Astrocyte (in vitro differentiated cells and primary cell): ENCODE measurements at regions not wholly inside any gene's neighbourhood (a gene's known extent, or its start where the extent isn't known, plus 50 kb on each side); places are given as distances from the start of the nearest gene placed in this dataset.

Source experiments
- DNase-seq: peaks from one replicate; pipeline ENCODE4 v3.0.0-alpha.2; 2010; ENCODE audit warnings: low read depth
- FAIRE-seq: peaks from 2 replicates; lab custom pipeline; 2011; peaks lifted over from hg19 to GRCh38; lab: Jason Lieb, UNC
- H2AFZ ChIP-seq: 2 replicates; pipeline ENCODE4 v1.6.0; 2012; ENCODE audit warnings: low read depth, low read length, inconsistent platforms
- H3K27ac ChIP-seq: 2 replicates; pipeline ENCODE4 v1.5.1; 2011; ENCODE audit warnings: low read depth, low read length, inconsistent platforms
- H3K27me3 ChIP-seq: 2 replicates; pipeline ENCODE4 v1.6.0; 2011; ENCODE audit warnings: low read length, inconsistent platforms; ENCODE audit not compliant: insufficient read depth
- H3K36me3 ChIP-seq: 2 replicates; pipeline ENCODE4 v1.5.1; 2011; ENCODE audit warnings: low read length, inconsistent platforms; ENCODE audit not compliant: insufficient read depth
- H3K4me1 ChIP-seq: 2 replicates; pipeline ENCODE4 v1.5.1; 2011; ENCODE audit warnings: low read length, inconsistent platforms; ENCODE audit not compliant: insufficient read depth
- H3K4me2 ChIP-seq: 2 replicates; pipeline ENCODE4 v1.6.0; 2012; ENCODE audit warnings: low read length, inconsistent platforms
- H3K4me3 ChIP-seq: 2 replicates; pipeline ENCODE4 v1.5.1; 2011; ENCODE audit warnings: low read depth, mild to moderate bottlenecking, low read length, inconsistent platforms; ENCODE audit not compliant: insufficient read depth
- H3K79me2 ChIP-seq: 2 replicates; pipeline ENCODE4 v1.6.0; 2012; ENCODE audit warnings: mild to moderate bottlenecking, low read length, inconsistent platforms; ENCODE audit not compliant: insufficient read depth
- H3K9ac ChIP-seq: 2 replicates; pipeline ENCODE4 v1.6.0; 2012; ENCODE audit warnings: mild to moderate bottlenecking, low read length, inconsistent platforms
- H3K9me3 ChIP-seq: 2 replicates; pipeline ENCODE4 v1.5.1; 2012; ENCODE audit warnings: low read depth, mild to moderate bottlenecking, low read length, inconsistent platforms; ENCODE audit not compliant: insufficient read depth
- H4K20me1 ChIP-seq: 2 replicates; pipeline ENCODE4 v1.6.0; 2012; ENCODE audit warnings: low read length, inconsistent platforms; ENCODE audit not compliant: insufficient read depth
- H3K27ac Mint-ChIP-seq: one replicate; pipeline ENCODE4 v1.8.0; 2021; ENCODE audit warnings: mild to moderate bottlenecking, mixed read lengths; ENCODE audit not compliant: unreplicated experiment
- H3K27me3 Mint-ChIP-seq: one replicate; pipeline ENCODE4 v1.8.0; 2021; ENCODE audit warnings: low read depth, mixed read lengths; ENCODE audit not compliant: unreplicated experiment
- H3K36me3 Mint-ChIP-seq: one replicate; pipeline ENCODE4 v1.8.0; 2021; ENCODE audit warnings: low read depth, mixed read lengths; ENCODE audit not compliant: unreplicated experiment
- H3K4me1 Mint-ChIP-seq: one replicate; pipeline ENCODE4 v1.8.0; 2021; ENCODE audit warnings: low read depth, mixed read lengths; ENCODE audit not compliant: unreplicated experiment
- H3K4me3 Mint-ChIP-seq: one replicate; pipeline ENCODE4 v1.8.0; 2021; ENCODE audit warnings: mild to moderate bottlenecking, moderate library complexity, mixed read lengths; ENCODE audit not compliant: unreplicated experiment
- H3K9me3 Mint-ChIP-seq: one replicate; pipeline ENCODE4 v1.8.0; 2021; ENCODE audit warnings: mild to moderate bottlenecking, mixed read lengths; ENCODE audit not compliant: unreplicated experiment
- EZH2 ChIP-seq: IDR thresholded peaks from 2 replicates; pipeline ENCODE4 v1.6.1; 2012; ENCODE audit warnings: mild to moderate bottlenecking, low read length, inconsistent platforms; ENCODE audit not compliant: insufficient read depth
- TF ChIP-seq, protein P1 (sequence below): IDR thresholded peaks from 2 replicates; pipeline ENCODE4 v1.5.1; 2011; ENCODE audit warnings: low read depth, mild to moderate bottlenecking, inconsistent platforms, low read length, moderate library complexity; ENCODE audit not compliant: insufficient read depth

DNA sequence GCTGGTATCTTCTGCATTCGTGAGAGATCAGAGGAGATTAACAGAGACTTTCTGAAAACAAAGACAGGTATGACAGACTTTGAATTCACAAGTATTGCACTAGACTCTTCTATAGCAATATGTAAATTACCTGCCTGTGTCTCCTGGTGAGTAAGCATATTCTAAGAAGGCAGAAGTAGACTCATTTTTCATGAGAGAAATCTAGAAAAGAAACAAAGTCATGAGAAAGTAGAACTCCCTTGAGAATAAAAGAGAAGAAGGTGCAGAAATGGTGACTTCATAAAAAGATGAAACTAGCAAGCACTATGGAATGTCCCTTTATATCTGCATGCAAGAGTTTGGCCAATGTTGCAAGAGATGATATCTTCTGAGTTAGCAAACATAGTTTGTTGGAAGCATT lies 419.8 kb downstream of the DMRT2 start:
- no peak overlapping the region for H3K27ac ChIP-seq
- H3K4me3 Mint-ChIP-seq: no peak overlapping the region

DNA sequence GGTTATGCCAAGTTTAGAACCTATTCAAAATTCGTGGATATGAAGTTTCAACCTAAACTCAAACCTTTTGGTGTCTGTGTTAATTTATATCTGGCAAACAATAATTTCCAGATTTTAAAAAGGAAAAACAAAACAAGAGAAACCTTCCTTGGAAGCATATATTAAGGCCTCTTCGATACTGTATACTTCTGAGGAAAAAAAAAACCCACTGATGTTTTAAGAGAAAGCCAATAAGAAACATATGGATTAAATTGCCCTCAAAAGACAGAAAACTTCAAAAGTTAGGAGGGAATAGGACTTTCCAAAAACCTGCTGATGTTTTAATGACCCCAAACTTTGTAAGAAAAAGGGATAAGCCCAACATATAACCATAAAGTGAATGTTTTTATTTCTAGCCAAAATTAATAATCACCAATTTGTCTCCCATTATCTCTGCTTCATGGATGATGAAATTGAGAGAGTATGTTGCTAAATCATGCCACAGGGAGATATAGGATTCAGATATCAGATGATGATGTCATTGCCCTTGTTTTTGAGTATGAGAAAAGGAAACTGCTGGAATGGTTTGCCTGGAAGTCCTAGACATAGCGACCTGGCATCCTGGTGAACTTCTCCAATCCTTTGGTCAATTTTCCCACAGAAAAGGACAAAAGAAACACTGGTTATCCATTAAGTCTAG lies 423.9 kb downstream of the DMRT2 start:
- DNase-seq (no peak), FAIRE-seq (no peak)
- Histone ChIP-seq H3K4me2 (no peak overlapping the region), H3K9ac (no peak overlapping the region), H3K27me3 (no peaks in the 10 kb centered on the region), H4K20me1 (no peaks in the 10 kb centered on the region), H3K9me3 (no peaks in the 10 kb centered on the region), H3K4me3 (no peak overlapping the region), H2AFZ (no peak overlapping the region), H3K36me3 (no peaks in the 10 kb centered on the region), H3K4me1 (no peaks in the 10 kb centered on the region), H3K27ac (no peak overlapping the region), H3K79me2 (no peaks in the 10 kb centered on the region)
- no peak overlapping the region for H3K27ac Mint-ChIP-seq
- peaks cover 3% of the 10 kb centered on the region for H3K4me1 Mint-ChIP-seq
- H3K27me3 Mint-ChIP-seq: no peaks in the 10 kb centered on the region
- H3K9me3 Mint-ChIP-seq: peaks cover 2% of the 10 kb centered on the region
- no peaks in the 10 kb centered on the region for H3K36me3 Mint-ChIP-seq
- H3K4me3 Mint-ChIP-seq: no peak overlapping the region
- TF ChIP-seq, protein P1, sequence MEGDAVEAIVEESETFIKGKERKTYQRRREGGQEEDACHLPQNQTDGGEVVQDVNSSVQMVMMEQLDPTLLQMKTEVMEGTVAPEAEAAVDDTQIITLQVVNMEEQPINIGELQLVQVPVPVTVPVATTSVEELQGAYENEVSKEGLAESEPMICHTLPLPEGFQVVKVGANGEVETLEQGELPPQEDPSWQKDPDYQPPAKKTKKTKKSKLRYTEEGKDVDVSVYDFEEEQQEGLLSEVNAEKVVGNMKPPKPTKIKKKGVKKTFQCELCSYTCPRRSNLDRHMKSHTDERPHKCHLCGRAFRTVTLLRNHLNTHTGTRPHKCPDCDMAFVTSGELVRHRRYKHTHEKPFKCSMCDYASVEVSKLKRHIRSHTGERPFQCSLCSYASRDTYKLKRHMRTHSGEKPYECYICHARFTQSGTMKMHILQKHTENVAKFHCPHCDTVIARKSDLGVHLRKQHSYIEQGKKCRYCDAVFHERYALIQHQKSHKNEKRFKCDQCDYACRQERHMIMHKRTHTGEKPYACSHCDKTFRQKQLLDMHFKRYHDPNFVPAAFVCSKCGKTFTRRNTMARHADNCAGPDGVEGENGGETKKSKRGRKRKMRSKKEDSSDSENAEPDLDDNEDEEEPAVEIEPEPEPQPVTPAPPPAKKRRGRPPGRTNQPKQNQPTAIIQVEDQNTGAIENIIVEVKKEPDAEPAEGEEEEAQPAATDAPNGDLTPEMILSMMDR: no peak
- TF ChIP-seq EZH2: no peak

More for the DNA sequence above, 419.8 kb downstream of the DMRT2 start:
- Mint-ChIP-seq H3K27ac (no peak overlapping the region), H3K27me3 (no peaks in the 10 kb centered on the region), H3K4me1 (peaks cover 3% of the 10 kb centered on the region), H3K36me3 (no peaks in the 10 kb centered on the region), H3K9me3 (peaks cover 2% of the 10 kb centered on the region)
- TF ChIP-seq EZH2: no peak
- TF ChIP-seq, protein P1: no peak
- no peak overlapping the region for H3K4me3 ChIP-seq
- H3K4me1 ChIP-seq: no peaks in the 10 kb centered on the region
- H3K36me3 ChIP-seq: no peaks in the 10 kb centered on the region
- no peak overlapping the region for H3K9ac ChIP-seq
- H3K9me3 ChIP-seq: peaks cover 5% of the 10 kb centered on the region
- H3K4me2 ChIP-seq: no peak overlapping the region
- no peak for DNase-seq
- no peaks in the 10 kb centered on the region for H3K79me2 ChIP-seq
- no peak for FAIRE-seq
- no peak overlapping the region for H2AFZ ChIP-seq
- no peaks in the 10 kb centered on the region for H4K20me1 ChIP-seq
- no peaks in the 10 kb centered on the region for H3K27me3 ChIP-seq

DNA sequence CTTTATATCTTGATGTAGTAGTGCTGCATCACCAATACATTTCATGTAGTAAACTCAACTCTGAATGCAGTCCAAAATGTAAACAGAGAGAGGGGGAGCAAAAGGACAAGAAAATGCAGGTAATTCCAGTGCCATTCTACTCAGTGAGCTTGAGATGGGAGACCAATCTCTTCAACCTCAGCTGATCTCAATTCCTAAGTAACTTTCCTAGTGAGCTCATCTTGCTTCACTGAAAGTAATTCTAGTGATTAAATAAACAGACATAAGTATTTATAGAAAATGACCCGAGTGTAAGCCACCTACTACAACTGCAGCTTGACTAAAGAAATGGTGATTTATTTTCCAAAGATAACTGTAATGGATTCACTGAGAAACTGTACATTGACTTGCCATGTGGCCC lies 424.5 kb downstream of the DMRT2 start:
- Mint-ChIP-seq H3K36me3 (no peaks in the 10 kb centered on the region), H3K9me3 (peaks cover 2% of the 10 kb centered on the region)

More for the DNA sequence above, 424.5 kb downstream of the DMRT2 start:
- no peak overlapping the region for H3K27ac Mint-ChIP-seq
- Histone ChIP-seq H3K27me3 (no peaks in the 10 kb centered on the region), H3K36me3 (no peaks in the 10 kb centered on the region), H2AFZ (no peak overlapping the region), H3K27ac (no peak overlapping the region), H4K20me1 (no peaks in the 10 kb centered on the region), H3K9me3 (no peaks in the 10 kb centered on the region), H3K4me1 (no peaks in the 10 kb centered on the region), H3K4me3 (no peak overlapping the region), H3K79me2 (no peaks in the 10 kb centered on the region), H3K4me2 (no peak overlapping the region), H3K9ac (no peak overlapping the region)
- no peaks in the 10 kb centered on the region for H3K27me3 Mint-ChIP-seq
- peaks cover 3% of the 10 kb centered on the region for H3K4me1 Mint-ChIP-seq
- TF ChIP-seq, protein P1: no peak
- no peak for TF ChIP-seq EZH2
- H3K4me3 Mint-ChIP-seq: no peak overlapping the region
- FAIRE-seq: no peak
- no peak for DNase-seq
